H4 (cell line): ENCODE measurements at regions not wholly inside any gene's neighbourhood (a gene's known extent, or its start where the extent isn't known, plus 50 kb on each side); places are given as distances from the start of the nearest gene placed in this dataset.
"Not testable (repeated sequence)": the region's sequence is repeated elsewhere in the genome, so short reads cannot be mapped to it uniquely, and the experiment has no call there.

Source experiments
- DNase-seq: peaks from one replicate; pipeline ENCODE4 v3.0.0-alpha.2; 2015; ENCODE audit warnings: low spot score

DNA sequence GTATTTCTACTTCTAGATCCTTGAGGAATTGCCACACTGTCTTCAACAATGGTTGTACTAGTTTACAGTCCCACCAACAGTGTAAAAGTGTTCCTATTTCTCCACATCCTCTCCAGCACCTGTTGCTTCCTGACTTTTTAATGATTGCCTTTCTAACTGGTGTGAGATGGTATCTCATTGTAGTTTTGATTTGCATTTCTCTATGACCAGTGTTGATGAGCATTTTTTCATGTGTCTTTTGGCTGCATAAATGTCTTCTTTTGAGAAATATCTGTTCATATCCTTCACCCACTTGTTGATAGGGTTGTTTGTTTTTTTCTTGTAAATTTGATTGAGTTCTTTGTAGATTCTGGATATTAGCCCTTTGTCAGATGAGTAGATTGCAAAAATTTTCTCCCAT, 1447.0 kb downstream of the ZPLD1 start:
- DNase-seq, result not testable (repeated sequence)

DNA sequence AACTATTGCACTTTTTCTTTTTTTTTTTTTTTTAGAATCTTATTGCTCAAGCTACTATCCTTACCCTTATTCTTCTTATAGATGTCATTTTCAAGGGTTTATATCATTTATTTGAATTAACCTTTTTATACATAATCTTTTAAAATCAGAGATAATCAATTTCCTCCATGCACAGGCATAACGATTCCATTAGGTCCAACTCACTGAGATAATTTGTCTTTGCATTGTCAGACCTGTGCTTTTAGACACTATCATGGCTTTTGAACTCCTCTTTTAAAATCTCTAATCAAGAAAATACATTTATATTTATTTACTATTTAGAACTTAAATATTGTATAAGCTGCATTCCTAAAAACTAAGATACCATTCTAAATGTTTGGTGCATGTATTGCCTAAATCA, 1454.9 kb downstream of the ZPLD1 start:
- DNase-seq, result no peak

DNA sequence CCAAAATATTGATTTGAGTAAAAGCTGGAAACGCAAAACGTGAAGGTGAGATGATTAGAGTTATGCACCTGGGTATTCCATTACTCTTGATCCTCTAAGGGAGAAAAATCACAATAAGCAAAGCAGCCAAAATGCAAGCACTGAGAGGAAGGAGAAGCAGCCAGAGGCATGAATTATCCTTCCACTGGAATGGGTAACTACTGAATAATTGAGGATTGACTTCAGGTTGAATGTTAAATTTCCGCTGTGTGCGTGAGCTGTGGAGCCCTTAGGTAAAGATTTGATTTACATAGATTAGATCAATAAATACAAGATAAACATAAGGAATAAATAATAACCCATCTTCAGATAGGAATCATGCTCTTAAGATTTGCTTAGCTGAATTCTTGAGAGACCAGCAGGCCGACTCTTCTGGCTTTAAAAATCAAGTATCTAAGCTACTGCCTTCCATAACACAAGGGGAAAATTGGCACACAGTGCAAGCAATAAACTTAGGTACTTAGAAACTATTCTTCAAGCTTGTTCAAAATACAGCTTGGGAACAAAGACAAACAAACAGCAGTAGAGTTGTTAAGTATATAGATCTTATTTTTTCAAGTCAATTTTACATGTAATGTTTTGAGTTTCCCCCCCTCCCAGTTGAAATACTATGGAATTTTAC, 1459.5 kb downstream of the ZPLD1 start:
- no peak for DNase-seq

DNA sequence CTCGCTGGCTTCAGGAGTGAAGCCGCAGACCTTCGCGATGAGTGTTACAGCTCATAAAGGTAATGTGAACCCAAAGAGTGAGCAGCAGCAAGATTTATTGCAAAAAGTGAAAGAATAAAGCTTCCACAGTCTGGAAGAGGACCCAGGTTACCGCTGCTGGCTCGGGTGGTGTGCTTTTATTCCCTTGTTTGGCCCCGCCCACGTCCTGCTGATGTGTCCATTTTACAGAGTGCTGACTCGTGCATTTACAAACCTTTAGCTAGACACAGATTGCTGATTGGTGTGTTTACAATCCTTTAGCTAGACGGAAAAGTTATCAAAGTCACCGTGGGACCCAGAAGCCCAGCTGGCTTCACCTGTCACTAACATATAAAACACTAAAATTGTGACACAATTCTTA, 1464.5 kb downstream of the ZPLD1 start:
- no peak for DNase-seq

DNA sequence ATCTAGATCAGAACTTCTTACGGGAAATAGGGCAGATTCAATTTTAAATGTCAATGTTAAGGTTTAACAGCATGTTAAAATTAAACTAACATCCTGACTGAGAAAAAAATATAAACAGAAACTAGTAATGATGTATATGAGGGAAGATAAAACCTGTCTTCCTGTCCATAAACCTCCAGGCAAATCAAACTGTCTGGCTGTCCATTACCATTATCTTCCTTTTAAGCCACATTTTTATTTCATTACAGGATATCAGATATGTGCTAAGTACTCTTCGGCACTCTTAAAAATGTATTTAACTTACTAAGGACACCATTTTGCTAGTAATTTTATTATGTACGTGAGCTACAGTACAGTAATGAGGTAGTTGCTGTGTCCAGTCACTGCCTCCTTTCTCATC, 1461.7 kb upstream of the ALCAM start:
- no peak for DNase-seq

DNA sequence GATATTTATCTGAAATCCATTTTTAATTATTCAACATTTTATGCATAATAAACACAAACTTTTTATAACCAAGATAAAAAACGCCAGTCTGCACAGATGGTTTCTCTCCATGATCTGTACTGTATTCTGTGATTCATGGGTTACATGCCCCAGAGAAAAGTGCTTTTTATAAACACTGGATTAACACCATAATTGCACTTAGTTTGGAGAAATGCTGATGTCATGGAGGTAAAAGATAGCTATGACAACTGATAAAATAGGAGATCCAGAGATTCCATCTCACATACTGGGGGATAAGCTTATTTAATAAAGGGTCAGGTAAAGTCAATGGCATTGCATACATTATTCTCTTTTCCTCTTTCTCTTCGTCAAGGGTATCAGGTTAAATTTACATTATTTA, 1460.4 kb upstream of the ALCAM start:
- peak; percentile 19 for DNase-seq

DNA sequence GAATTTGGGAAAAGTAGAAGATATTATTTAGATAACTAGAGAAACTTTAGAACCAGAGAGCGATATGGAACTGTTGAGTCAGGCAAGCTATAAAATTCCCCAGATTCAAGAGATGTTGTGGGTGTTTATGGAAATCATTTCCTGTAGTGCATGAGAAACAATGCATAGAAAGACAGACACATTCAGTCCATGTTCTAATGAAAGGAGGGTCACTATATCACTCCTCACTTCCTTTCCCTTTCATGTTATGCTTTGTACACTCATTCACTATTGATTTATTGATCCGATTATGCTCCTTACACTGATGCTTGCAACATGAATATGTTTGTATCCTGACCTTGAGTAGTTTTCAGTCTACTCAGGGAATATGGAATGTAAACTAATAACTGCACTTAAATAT, 1459.9 kb upstream of the ALCAM start:
- DNase-seq, result no peak

DNA sequence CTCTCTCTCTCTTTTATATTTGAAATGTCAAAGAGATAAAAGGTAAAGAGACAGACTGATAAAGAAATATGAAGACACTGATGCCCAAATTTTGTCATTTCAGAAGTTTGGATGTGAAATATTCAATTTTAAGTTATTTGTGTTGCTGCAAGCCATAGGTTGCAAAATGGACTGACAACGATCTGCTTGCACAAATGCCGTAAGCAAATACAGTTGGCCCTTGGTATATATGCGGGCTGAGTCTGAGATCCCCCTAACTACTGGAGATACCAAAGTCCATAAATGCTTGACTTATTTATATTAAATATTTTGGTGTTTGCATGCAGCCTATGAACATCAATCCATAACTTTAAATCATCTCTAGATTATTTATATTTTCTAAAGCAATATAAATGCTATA, 1459.1 kb upstream of the ALCAM start:
- DNase-seq, result no peak

DNA sequence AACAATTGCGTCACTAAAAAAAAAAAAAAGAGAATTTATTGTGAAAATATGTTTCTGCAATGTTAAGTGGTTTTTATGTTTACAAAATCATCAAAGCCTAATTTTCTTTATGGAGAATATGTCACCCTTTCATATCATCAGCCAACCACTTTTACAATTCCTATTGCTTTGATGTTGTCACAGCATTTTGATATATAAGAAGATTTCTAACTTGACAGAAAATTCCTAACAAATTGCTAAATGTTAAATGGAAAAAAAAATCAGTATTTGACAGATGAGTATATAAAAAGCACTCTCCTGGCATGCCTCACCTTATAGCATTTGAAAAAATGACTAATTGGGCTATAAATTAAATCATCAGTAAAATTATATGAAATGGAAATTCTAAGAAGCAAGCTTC, 1457.3 kb upstream of the ALCAM start:
- DNase-seq, result no peak

DNA sequence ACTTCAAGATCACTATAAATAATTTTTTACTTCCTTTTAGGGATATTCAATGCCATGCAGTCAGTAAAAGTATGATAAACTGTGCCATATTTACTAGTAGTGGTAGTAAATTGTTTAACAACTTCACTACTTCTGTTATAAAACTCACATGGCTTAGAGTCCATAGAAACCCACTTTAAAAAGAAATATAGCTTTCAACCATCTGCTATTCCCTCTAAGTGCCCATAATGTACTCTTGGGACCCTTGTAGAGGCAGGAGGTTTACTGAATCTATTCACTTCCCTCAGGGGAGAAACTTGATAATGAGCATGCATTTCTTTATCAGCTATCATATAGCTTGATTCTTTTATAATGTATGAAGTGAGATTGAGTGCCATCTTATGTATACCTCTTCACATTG, 1448.4 kb upstream of the ALCAM start:
- DNase-seq, result no peak

DNA sequence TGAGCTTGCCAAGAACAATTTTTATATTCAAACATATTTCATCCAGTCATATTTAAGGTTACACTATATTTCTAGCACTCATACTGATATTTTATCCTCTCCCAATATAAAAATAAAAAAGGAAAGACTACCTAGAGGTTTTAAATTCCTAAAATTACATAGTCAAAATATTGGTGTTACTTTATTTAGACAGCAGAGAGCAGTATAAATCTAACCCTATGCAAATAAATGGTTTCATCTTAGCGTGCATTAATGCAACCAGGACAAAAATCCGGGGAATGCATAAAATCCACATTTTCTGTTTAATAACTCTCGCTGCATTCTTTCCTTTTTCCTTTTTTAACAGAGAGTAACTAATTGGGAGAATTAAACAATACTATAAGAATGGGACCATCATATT, 1447.4 kb upstream of the ALCAM start:
- DNase-seq, result no peak

DNA sequence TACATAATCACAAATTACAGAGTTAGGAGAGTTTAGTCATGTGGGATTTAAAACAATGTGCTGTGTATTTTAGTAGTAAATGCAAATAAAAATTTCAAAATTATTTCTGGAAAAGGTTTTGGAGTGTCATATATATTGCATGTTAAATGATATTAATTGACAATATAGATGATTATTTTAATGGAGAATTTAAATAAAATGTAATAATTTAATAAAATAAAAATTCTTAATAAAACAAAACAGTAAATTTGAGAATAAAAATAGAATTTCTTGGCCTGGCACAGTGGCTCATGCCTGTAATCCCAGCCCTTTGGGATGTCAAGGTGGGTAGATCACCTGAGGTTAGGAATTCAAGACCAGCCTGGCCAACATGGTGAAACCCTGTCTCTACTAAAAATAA, 1442.8 kb upstream of the ALCAM start:
- no peak for DNase-seq

DNA sequence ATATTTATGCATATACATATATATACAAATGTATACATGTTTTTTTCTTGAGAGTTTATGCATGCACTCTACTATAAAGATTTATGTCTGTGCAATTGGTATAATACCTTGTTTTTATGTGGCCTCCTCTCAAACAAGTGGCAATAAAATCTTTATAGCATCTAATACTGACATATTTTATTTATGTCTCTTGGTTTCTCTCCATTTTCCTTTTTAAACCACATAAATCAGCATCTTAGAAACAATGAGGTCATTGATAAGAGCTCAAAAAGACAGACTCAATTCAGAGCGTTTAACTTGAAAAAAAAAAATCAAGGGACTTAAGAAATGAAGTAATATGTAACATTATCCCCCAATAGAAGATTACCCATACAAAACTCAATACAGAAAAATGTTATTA, 1442.2 kb upstream of the ALCAM start:
- DNase-seq, result no peak

DNA sequence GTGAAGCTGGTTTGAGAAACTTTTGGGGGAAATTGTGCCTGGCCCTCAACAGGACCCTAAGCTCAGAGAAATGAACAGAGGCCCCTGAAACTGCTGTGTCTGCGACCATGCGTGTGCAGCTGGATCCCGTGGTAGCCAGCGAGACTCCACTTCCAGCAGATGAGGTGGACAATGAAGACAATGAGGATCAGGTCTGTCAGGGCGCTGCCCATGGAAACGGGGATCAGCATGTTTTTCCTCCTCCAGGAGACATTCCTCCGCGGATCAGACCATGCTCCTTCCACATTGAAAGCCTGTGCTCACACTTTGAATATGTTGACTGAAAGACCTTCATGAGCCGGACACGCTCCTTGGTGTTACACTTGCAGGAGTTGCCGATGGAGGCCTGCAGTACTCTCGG, 1439.8 kb upstream of the ALCAM start:
- DNase-seq, result no peak

DNA sequence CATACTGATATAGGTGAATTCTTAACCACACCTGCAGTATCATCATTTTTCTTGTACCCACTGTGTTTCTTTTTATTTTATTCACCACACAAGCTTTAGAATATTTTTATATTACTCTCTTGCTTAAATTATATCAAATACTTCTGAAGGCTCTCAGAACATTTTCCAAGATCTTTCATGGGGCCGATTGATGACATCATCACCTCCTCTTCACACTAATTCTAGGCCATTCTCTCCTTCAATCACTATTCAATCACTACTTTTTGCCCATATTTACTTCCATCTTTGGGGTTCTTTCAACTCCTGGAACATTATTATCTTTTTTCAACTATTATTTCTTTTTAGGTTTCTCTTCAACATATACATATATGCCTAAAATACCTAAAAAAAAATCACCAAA, 1438.8 kb upstream of the ALCAM start:
- no peak for DNase-seq

DNA sequence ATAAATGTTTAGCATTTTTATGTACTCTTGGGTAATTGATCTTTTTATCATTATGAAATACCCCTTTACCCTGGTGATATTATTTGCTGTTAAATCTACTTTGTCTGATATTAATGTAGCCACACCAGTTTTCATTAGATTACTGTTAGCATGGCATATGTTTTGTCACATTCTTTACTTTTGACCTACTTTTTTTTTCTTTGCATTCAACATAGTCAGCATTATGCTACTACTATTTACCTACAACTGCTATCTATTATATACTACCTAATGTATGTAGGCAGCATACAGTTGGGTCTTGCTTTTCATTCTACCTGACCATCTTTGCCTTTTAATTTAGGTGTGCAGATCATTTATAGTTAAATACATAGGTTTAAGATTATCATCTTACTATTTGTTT, 1429.6 kb upstream of the ALCAM start:
- no peak for DNase-seq

DNA sequence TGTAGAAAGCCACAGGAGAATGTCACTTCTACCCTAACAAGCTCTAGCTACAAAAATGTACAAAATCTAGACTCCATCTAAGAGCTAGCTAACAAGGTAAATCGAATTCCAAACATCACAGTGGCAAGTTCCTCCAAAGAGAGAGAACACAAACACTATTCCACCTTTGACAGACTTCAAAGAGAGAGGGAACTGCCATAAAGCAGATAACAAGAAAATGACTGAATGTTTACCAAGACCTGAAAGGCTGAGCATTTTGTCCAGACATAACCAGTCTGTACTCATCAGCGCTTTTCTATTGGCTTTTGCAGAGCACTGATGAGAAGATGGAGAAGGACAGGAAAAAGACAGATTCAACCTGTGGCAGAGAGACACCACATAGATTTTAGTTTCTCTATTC, 1419.6 kb upstream of the ALCAM start:
- no peak for DNase-seq

DNA sequence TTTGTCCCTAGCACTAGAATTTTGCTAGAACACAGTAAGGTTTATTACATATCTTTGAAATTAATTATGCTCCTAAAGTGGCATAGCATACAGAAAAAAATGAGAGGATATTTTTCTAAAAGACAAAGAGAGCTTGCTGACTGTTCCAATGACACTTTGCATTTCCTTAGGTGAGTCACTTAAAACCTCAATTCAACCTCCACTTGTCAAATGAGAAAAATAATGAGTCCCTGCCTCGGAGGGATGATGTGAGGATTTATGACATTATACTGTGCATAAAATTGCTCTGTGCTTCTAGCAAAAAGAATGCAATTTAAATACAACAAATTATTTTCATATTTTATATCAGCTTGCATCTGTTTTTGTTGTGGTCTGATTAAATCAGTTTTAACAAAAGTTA, 1417.0 kb upstream of the ALCAM start:
- no peak for DNase-seq

DNA sequence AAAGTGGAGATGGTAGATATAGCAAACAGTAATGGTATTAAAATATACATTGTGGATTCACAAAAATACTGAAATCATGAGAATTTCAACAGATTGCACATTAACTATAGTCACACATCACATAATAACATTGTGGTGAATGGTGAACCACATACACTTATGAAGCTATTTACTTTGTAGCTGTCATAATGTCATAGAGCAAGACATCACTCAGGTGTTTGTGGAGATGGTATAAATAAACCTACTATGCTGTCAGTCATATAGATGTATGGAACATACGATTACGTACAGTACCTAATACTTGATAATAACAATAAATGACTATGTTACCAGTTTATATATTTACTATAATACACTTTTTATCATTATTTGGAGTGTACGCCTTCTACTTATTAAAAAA, 1416.0 kb upstream of the ALCAM start:
- DNase-seq, result no peak

DNA sequence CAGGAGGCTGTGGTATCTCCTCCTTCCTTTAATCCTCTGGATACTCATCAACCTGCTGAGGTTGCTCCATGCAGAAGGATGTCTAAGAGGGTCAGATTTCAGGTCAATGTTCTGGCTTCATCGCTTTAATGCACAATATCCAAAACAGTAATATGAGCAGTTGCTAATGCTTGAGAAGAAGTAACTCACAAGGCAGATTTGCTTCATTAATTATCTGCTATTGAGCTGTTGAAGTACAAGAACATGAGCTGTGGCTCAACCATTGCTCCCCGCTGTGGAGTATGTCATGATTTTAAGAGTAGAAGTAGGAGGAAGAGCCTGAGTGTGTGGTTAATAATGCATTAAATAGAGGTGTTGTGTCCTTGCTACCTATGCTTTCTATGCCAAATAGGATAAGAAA, 1412.9 kb upstream of the ALCAM start:
- no peak for DNase-seq

DNA sequence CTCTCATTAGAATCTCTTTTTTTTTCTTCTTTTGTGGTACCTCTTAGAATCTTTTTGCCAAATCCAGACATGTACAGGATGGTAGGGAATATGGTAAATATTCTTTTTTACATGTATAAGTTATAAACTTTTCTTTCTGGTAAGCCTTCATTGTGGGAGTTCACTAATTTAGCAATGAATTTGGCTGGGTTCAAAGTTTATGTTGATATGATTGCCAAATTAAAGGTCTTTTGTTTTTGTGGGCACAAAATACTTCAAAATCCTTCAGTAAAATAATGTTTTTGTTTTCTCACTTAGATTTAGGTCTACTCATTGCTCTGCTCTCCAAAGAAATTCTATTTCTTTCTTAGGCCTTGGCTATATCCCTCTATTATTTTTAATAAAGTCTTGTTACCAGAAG, 1405.9 kb upstream of the ALCAM start:
- DNase-seq, result no peak

DNA sequence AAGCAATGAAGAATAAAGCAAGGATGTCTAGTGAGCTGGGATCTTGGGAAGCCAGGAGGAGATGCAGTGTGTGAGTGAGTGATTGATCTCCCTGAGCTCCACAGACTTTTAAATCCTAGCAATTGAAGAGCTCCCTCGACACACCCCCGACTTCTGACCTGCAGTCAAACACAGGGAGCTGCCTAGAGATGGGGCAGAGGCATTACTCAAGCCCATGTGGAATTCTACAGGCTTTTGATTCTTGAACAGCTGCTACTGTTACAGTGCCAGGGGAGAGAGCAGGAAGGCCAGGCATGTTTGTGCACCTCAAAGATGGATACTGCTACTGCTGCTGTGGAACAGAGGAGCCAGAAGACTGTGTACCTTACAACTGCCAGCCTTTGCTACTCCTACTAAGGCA, 1403.1 kb upstream of the ALCAM start:
- DNase-seq, result no peak

DNA sequence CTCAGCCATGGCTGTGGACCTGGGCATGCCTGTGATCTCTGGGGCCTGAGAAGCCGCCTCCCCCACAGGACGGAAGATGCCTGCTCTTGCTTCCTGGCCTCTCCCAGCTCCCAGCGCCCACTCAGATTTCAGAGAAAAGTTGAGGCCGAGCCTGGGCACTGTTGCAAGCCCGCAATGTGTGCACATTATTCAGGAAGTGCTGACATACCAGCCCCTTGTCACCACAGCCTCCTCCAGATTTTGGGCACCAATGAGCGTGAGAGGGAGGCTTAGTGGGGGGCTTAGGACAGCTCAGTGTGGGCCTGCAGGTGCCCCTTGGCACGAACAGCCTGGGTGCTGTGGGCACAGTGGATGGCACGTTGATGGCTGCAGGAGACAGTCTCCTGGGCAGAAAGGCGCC, 1400.9 kb upstream of the ALCAM start:
- no peak for DNase-seq

DNA sequence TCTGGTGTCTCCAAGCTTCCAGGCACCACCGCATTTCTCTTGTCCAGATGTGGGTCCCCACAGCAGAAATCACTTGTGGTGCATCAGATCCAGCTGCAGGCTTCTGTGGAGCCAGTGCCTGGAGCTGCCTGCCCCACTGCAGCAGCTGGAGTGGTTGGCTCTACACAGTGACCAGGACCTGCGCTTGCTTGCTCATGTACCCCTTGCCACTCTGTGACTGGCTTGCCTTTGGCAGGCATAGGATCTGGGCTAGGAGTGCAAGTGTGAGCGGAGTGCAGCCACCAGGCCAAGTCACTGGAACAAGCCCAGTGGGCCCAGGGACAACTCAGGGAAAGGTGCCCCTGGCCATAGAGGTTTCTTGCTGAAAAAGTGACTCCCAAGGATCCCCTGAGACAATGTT, 1400.0 kb upstream of the ALCAM start:
- DNase-seq, result no peak

DNA sequence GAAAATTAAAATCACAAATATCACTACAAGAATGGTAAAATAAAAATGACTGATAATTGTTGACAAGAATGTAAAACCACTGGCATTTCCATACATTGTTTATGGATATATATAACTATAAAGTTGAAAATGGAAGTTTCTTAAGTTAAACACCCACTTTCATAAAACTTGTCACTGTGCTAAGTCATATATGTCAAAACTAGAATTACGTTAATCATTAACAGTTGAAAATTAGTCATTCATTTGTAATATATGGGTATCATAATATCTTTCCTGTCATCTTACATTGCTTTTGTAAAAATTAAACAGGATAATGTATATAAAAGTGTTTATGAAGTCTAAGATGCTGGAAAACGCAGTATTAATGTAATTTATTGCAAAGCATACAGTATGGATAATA, 1398.6 kb upstream of the ALCAM start:
- DNase-seq, result no peak
